ENCODE measurements at regions not wholly inside any gene's neighbourhood (a gene's known extent, or its start where the extent isn't known, plus 50 kb on each side); places are given as distances from the start of the nearest gene placed in this dataset.

GRCh38 chr1:208866386-208866955 is 622.3 kb upstream of the PLXNA2 start:
- DNase-seq: no peak

- DNase-seq: no peak
These were observed 624.4 kb upstream of the PLXNA2 start for GRCh38 chr1:208868554-208868953.

- no peak for DNase-seq
These were observed 630.7 kb upstream of the PLXNA2 start for GRCh38 chr1:208874915-208875314.

- DNase-seq: no peak
These were observed 634.8 kb upstream of the PLXNA2 start for GRCh38 chr1:208879022-208879421.

- no peak for DNase-seq
These were observed 636.4 kb upstream of the PLXNA2 start for GRCh38 chr1:208880433-208881100.

GRCh38 chr1:208885060-208885459 is 640.9 kb upstream of the PLXNA2 start:
- no peak for DNase-seq

GRCh38 chr1:208885650-208886049 is 641.5 kb upstream of the PLXNA2 start:
- no peak for DNase-seq

GRCh38 chr1:208888376-208888775 is 644.2 kb upstream of the PLXNA2 start:
- DNase-seq: no peak

GRCh38 chr1:208892147-208892546 is 648.0 kb upstream of the PLXNA2 start:
- DNase-seq: no peak

GRCh38 chr1:208893251-208893650 is 649.1 kb upstream of the PLXNA2 start:
- DNase-seq: no peak

GRCh38 chr1:208895181-208895580 is 651.0 kb upstream of the PLXNA2 start:
- DNase-seq: no peak

GRCh38 chr1:208895820-208896219 is 651.6 kb upstream of the PLXNA2 start:
- no peak for DNase-seq

GRCh38 chr1:208896768-208897167 is 652.6 kb upstream of the PLXNA2 start:
- no peak for DNase-seq

GRCh38 chr1:208899438-208899837 is 655.3 kb upstream of the PLXNA2 start:
- DNase-seq: no peak

GRCh38 chr1:208903251-208903905 is 659.2 kb upstream of the PLXNA2 start:
- no peak for DNase-seq

GRCh38 chr1:208907790-208908189 is 663.6 kb upstream of the PLXNA2 start:
- DNase-seq: no peak

GRCh38 chr1:208909011-208909984 is 665.1 kb upstream of the PLXNA2 start:
- no peak for DNase-seq

GRCh38 chr1:208910161-208910560 is 666.0 kb upstream of the PLXNA2 start:
- no peak for DNase-seq

GRCh38 chr1:208917281-208917680 is 666.2 kb upstream of the CAMK1G start:
- no peak for DNase-seq

- DNase-seq: no peak
These were observed 665.8 kb upstream of the CAMK1G start for GRCh38 chr1:208917723-208918122.

GRCh38 chr1:208918160-208918559 is 665.4 kb upstream of the CAMK1G start:
- no peak for DNase-seq

GRCh38 chr1:208919371-208919770 is 664.1 kb upstream of the CAMK1G start:
- DNase-seq: no peak

GRCh38 chr1:208921259-208921658 is 662.3 kb upstream of the CAMK1G start:
- no peak for DNase-seq
